HepG2 (cell line): ENCODE measurements at regions not wholly inside any gene's neighbourhood (a gene's known extent, or its start where the extent isn't known, plus 50 kb on each side); places are given as distances from the start of the nearest gene placed in this dataset.

Experiments
- ATAC-seq: fragments of 200-7000 bp; cut with Tn5 transposase; 3 replicates; pipeline ENCODE4 v1.9.1; 2020; ENCODE audit warnings: mild to moderate bottlenecking, moderate library complexity
- BruUV-seq: library from RNA; stranded (reverse); fragments of 400-500 nt; replicated peaks from 2 replicates; lab custom pipeline; 2021; lab: Mats Ljungman, UMichigan
- CTCF ChIA-PET: fragments of 300-600 bp; formaldehyde crosslinking; extraction: SDS; loops from one replicate; lab custom pipeline; 2021; ENCODE audit warnings: low total read pairs, inconsistent platforms, low intra/inter-chr PET ratio; lab: Yijun Ruan, JAX
- POLR2A ChIA-PET: fragments of 350-600 bp; sonication (Branson Sonifier 250); formaldehyde crosslinking; loops from one replicate; lab custom pipeline; 2020; ENCODE audit warnings: antibody characterized with exemption, inconsistent platforms; lab: Yijun Ruan, JAX
- DNase-seq: peaks from one replicate; pipeline ENCODE4 v3.0.0-alpha.2; 2015; ENCODE audit warnings: low spot score
- FAIRE-seq: peaks from 3 replicates; lab custom pipeline; 2011; peaks lifted over from hg19 to GRCh38; lab: Jason Lieb, UNC
- H2AFZ ChIP-seq: one replicate; pipeline ENCODE4 v1.6.1; 2011; ENCODE audit warnings: low read length, inconsistent platforms
- H3K27ac ChIP-seq: fragments of 300-600 bp; 3 replicates; pipeline ENCODE4 v1.8.0; 2011; ENCODE audit warnings: mixed run types, mild to moderate bottlenecking, mixed read lengths, low read length, inconsistent platforms; ENCODE audit not compliant: insufficient read depth; ENCODE audit errors: extremely low read length
- H3K27me3 ChIP-seq, 2 experiments: fragments of 200-600 bp in 1 of 2; 2 replicates in 1 of 2; 3 replicates in 1 of 2; pipeline versions ENCODE4 v1.6.0 to v1.8.0; 2011; ENCODE audit warnings: low read length in 2 of 2, mild to moderate bottlenecking in 2 of 2, moderate library complexity in 2 of 2, inconsistent platforms in 1 of 2; ENCODE audit not compliant: insufficient read depth in 2 of 2, control insufficient read depth in 1 of 2
- H3K36me3 ChIP-seq, 2 experiments: fragments of 200-600 bp in 1 of 2; replicated peaks in 1 of 2; 2 replicates in 1 of 2; 3 replicates in 1 of 2; pipeline versions ENCODE4 v1.5.1 to v1.8.0; 2011; ENCODE audit warnings: low read length in 2 of 2, inconsistent platforms in 1 of 2; ENCODE audit not compliant: insufficient read depth in 2 of 2, control insufficient read depth in 1 of 2
- H3K4me1 ChIP-seq: 2 replicates; pipeline ENCODE4 v1.5.1; 2012; ENCODE audit warnings: low read length, inconsistent platforms; ENCODE audit not compliant: insufficient read depth
- H3K4me2 ChIP-seq: 2 replicates; pipeline ENCODE4 v1.6.0; 2011; ENCODE audit warnings: low read depth, low read length, inconsistent platforms
- H3K4me3 ChIP-seq, 3 experiments: fragments of 200-600 bp in 1 of 3; sonication (generic), shearing (Covaris generic) in 1 of 3; replicated peaks in 1 of 3; 2 replicates each; pipeline ENCODE4 v1.5.1; 2011 to 2016; ENCODE audit warnings: low read length in 3 of 3, inconsistent platforms in 2 of 3, low read depth in 2 of 3, mild to moderate bottlenecking in 2 of 3, control low read depth in 1 of 3, mixed read lengths in 1 of 3; ENCODE audit not compliant: insufficient read depth in 1 of 3
- H3K79me2 ChIP-seq: one replicate; pipeline ENCODE4 v1.6.1; 2011; ENCODE audit warnings: low read length, inconsistent platforms; ENCODE audit not compliant: insufficient read depth
- H3K9ac ChIP-seq: 2 replicates; pipeline ENCODE4 v1.6.0; 2011; ENCODE audit warnings: mild to moderate bottlenecking, low read depth, low read length, inconsistent platforms; ENCODE audit not compliant: insufficient read depth
- H3K9me3 ChIP-seq: 2 replicates; pipeline ENCODE4 v1.5.1; 2012; ENCODE audit warnings: mild to moderate bottlenecking, low read length
- H4K20me1 ChIP-seq: 2 replicates; pipeline ENCODE4 v1.6.0; 2011; ENCODE audit warnings: inconsistent platforms, mild to moderate bottlenecking, low read length, moderate library complexity; ENCODE audit not compliant: insufficient read depth
- HMGA1 ChIP-seq: sonication (generic); formaldehyde crosslinking; conservative IDR thresholded peaks from 2 replicates; pipeline ENCODE4 v1.4.0; 2020; ENCODE audit warnings: missing genetic modification reagents
- MAF1 ChIP-seq: sonication (generic); formaldehyde crosslinking; IDR thresholded peaks from 2 replicates; pipeline ENCODE4 v1.5.0; 2020; ENCODE audit warnings: missing genetic modification reagents, borderline replicate concordance
- NFRKB ChIP-seq: fragments of 450-650 bp; IDR thresholded peaks from 2 replicates; pipeline ENCODE4 v1.6.1; 2017
- RAD51 ChIP-seq: fragments of 450-650 bp; IDR thresholded peaks from 2 replicates; pipeline ENCODE4 v1.6.1; 2016; ENCODE audit warnings: borderline replicate concordance
- RCOR2 ChIP-seq: IDR thresholded peaks from 2 replicates; pipeline ENCODE4 v1.6.1; 2016; ENCODE audit warnings: missing biosample characterization, missing genetic modification reagents
- TBX2 ChIP-seq: sonication (generic); formaldehyde crosslinking; IDR thresholded peaks from 2 replicates; pipeline ENCODE4 v1.5.0; 2020; ENCODE audit warnings: missing genetic modification reagents, mild to moderate bottlenecking, borderline replicate concordance
- TEAD3 ChIP-seq: optimal IDR thresholded peaks from 2 replicates; pipeline ENCODE3; 2016; ENCODE audit warnings: borderline replicate concordance
- TFAP4 ChIP-seq: sonication (generic); IDR thresholded peaks from 2 replicates; pipeline ENCODE4 v1.6.1; 2016; ENCODE audit warnings: low read depth, borderline replicate concordance
- THYN1 ChIP-seq: sonication (generic); formaldehyde crosslinking; IDR thresholded peaks from 2 replicates; pipeline ENCODE4 v1.8.1; 2023; ENCODE audit warnings: low read depth, mild to moderate bottlenecking, moderate library complexity, missing genetic modification reagents, borderline replicate concordance
- ZBTB8A ChIP-seq: sonication (generic); formaldehyde crosslinking; IDR thresholded peaks from 2 replicates; pipeline ENCODE4 v1.4.0; 2020; ENCODE audit warnings: mild to moderate bottlenecking, low read depth, missing genetic modification reagents, borderline replicate concordance
- ZNF891 ChIP-seq: sonication (generic); formaldehyde crosslinking; IDR thresholded peaks from 2 replicates; pipeline ENCODE4 v1.5.0; 2020; ENCODE audit warnings: mild to moderate bottlenecking, missing genetic modification reagents
- WGBS: methylation state at CpG from one replicate; pipeline ENCODE4 v1.1.6; 2017; ENCODE audit warnings: low lambda C conversion rate; 5-methylcytosine and 5-hydroxymethylcytosine counted together
- in situ Hi-C: cut with HindIII; loops from 2 replicates; pipeline ENCODE4 v1.10.0; 2017; ENCODE audit warnings: low pct_unique_long_range_greater_than_20kb; ENCODE audit not compliant: extremely low pct_ligation_motif_present
- intact Hi-C: fragments of 100-400 bp; cut with micrococcal nuclease; formaldehyde crosslinking; loops from one replicate; pipeline ENCODE4 v1.10.0; 2022; ENCODE audit not compliant: unreplicated experiment

- TF ChIP-seq TFAP4: peak; percentile 28; the same call in 1 of the 2 replicates
- TF ChIP-seq TEAD3 (CRISPR knock-in tag): peak; percentile 29
- TF ChIP-seq THYN1 (CRISPR knock-in tag): no peak
These were observed 84.1 kb upstream of the NABP1 start (continued) for GRCh38 chr2:191593622-191594385.

GRCh38 chr2:191597186-191597751, 80.7 kb upstream of the NABP1 start:
- WGBS: 31% methylated on average over 9 of the region's 9 CpGs
- no peak for DNase-seq
- POLR2A ChIA-PET: no interaction called here
- Histone ChIP-seq H3K27me3 (peaks cover 0 to 4% of the 10 kb centered on the region in 2 experiments; a peak in 2 of 5 replicates), H3K27ac (no peak overlapping the region)
- BruUV-seq: no TSS peak
- no peak for TF ChIP-seq RAD51
- TF ChIP-seq TBX2: no peak
- TF ChIP-seq ZBTB8A (CRISPR knock-in tag): no peak
- no peak for TF ChIP-seq ZNF891 (CRISPR knock-in tag)
- no peak for TF ChIP-seq MAF1 (CRISPR knock-in tag)
- TF ChIP-seq HMGA1 (CRISPR knock-in tag): no peak
- TF ChIP-seq NFRKB: no peak
- no peak for TF ChIP-seq RCOR2
- TF ChIP-seq, all 625 proteins: peak for 0
- Histone ChIP-seq H3K9me3 (no peaks in the 10 kb centered on the region; the same call in 1 of the 2 replicates), H4K20me1 (no peaks in the 10 kb centered on the region), H2AFZ (no peak overlapping the region), H3K36me3 (no peaks in the 10 kb centered on the region), H3K4me2 (no peak overlapping the region), H3K4me3 (no peak overlapping the region), H3K9ac (no peak overlapping the region), H3K79me2 (no peaks in the 10 kb centered on the region), H3K4me1 (no peaks in the 10 kb centered on the region)
- in situ Hi-C loops: no loop called here
- CTCF ChIA-PET: no interaction called here
- intact Hi-C loops: no loop called here
- ATAC-seq: peak; percentile 30; the same call in 1 of the 3 replicates
- FAIRE-seq: no peak
